ENCODE measurements at regions not wholly inside any gene's neighbourhood (a gene's known extent, or its start where the extent isn't known, plus 50 kb on each side); places are given as distances from the start of the nearest gene placed in this dataset.

DNA sequence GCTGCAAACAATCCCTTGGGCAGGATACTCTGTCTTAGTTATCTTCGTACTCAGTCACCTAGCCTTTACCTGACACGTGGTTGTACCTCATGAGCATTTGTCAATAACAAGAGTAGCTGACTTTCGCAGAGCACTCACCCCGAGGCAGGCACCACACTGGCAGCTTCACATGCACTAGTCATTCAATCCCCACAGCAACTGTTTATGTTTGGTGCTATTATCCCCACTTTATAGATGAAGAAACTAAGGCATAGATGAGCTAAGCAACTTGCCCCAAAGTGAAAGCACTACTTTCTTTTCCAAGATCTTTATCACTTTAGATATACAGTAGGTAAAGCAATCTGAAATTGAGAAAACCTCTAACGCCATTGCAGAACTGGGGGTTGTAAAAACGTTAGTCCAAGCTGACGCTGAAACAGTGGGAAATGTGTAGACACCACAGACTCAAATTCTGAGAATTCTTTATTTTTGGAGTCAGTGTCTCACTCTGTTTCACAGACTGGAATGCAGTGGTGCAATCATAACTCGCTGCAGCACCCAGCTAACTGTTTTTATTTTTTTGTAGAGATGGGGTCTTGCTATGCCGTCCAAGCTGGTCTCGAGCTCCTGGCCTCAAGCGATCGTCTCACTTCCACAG lies 446.0 kb downstream of the FOXO1 start (continued):
- TF ChIP-seq, protein P1, sequence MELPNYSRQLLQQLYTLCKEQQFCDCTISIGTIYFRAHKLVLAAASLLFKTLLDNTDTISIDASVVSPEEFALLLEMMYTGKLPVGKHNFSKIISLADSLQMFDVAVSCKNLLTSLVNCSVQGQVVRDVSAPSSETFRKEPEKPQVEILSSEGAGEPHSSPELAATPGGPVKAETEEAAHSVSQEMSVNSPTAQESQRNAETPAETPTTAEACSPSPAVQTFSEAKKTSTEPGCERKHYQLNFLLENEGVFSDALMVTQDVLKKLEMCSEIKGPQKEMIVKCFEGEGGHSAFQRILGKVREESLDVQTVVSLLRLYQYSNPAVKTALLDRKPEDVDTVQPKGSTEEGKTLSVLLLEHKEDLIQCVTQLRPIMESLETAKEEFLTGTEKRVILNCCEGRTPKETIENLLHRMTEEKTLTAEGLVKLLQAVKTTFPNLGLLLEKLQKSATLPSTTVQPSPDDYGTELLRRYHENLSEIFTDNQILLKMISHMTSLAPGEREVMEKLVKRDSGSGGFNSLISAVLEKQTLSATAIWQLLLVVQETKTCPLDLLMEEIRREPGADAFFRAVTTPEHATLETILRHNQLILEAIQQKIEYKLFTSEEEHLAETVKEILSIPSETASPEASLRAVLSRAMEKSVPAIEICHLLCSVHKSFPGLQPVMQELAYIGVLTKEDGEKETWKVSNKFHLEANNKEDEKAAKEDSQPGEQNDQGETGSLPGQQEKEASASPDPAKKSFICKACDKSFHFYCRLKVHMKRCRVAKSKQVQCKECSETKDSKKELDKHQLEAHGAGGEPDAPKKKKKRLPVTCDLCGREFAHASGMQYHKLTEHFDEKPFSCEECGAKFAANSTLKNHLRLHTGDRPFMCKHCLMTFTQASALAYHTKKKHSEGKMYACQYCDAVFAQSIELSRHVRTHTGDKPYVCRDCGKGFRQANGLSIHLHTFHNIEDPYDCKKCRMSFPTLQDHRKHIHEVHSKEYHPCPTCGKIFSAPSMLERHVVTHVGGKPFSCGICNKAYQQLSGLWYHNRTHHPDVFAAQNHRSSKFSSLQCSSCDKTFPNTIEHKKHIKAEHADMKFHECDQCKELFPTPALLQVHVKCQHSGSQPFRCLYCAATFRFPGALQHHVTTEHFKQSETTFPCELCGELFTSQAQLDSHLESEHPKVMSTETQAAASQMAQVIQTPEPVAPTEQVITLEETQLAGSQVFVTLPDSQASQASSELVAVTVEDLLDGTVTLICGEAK (IDR thresholded peaks at IDR 0.05; ENCODE audit: borderline replicate concordance): no peak
- TF ChIP-seq, protein P2, sequence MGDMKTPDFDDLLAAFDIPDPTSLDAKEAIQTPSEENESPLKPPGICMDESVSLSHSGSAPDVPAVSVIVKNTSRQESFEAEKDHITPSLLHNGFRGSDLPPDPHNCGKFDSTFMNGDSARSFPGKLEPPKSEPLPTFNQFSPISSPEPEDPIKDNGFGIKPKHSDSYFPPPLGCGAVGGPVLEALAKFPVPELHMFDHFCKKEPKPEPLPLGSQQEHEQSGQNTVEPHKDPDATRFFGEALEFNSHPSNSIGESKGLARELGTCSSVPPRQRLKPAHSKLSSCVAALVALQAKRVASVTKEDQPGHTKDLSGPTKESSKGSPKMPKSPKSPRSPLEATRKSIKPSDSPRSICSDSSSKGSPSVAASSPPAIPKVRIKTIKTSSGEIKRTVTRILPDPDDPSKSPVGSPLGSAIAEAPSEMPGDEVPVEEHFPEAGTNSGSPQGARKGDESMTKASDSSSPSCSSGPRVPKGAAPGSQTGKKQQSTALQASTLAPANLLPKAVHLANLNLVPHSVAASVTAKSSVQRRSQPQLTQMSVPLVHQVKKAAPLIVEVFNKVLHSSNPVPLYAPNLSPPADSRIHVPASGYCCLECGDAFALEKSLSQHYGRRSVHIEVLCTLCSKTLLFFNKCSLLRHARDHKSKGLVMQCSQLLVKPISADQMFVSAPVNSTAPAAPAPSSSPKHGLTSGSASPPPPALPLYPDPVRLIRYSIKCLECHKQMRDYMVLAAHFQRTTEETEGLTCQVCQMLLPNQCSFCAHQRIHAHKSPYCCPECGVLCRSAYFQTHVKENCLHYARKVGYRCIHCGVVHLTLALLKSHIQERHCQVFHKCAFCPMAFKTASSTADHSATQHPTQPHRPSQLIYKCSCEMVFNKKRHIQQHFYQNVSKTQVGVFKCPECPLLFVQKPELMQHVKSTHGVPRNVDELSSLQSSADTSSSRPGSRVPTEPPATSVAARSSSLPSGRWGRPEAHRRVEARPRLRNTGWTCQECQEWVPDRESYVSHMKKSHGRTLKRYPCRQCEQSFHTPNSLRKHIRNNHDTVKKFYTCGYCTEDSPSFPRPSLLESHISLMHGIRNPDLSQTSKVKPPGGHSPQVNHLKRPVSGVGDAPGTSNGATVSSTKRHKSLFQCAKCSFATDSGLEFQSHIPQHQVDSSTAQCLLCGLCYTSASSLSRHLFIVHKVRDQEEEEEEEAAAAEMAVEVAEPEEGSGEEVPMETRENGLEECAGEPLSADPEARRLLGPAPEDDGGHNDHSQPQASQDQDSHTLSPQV (IDR thresholded peaks at IDR 0.05): no peak
- TF ChIP-seq ATF7 (IDR thresholded peaks at IDR 0.05; ENCODE audit: low read depth) (no peak), BHLHE40 (IDR thresholded peaks at IDR 0.05; ENCODE audit: borderline replicate concordance in 1 of 2, low read depth in 2 of 2, low read length in 1 of 2) (no peak), JUNB (IDR thresholded peaks at IDR 0.05) (no peak)
